ENCODE measurements at regions not wholly inside any gene's neighbourhood (a gene's known extent, or its start where the extent isn't known, plus 50 kb on each side); places are given as distances from the start of the nearest gene placed in this dataset.
A peak's percentile ranks its signal among the peaks of the same experiment; 100 is the strongest.

DNA sequence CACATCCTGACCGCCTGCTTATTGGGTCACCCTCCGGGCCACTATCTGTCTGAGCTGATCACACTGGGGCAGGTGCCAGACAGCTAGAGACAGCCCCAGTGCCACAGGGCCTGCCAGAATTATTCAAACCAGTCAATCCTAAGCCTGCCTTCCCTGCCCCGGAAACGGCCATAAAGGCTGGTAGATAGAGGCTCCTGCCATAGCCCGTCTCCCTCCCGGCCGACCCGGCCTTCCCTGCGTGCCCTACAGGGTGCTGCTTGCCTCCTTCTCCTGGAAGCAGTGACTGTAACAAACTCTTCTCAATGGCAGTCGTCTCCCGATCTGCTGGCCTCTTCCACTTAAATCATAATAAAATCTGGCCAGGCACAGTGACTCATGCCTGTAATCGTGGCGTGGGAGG, 158.6 kb upstream of the SOX1 start:
- peaks cover 7% of the 10 kb centered on the region for H3K27me3 ChIP-seq
- no peaks in the 10 kb centered on the region for H3K9me3 ChIP-seq
- DNase-seq (ENCODE audit: low spot score in 2 of 2): peak in 1 of 2 donors; percentile 71
- no peaks in the 10 kb centered on the region for H3K4me1 ChIP-seq
- H3K36me3 ChIP-seq: no peaks in the 10 kb centered on the region
- no peak overlapping the region for H3K27ac ChIP-seq
- no peak overlapping the region for H3K4me3 ChIP-seq
- WGBS: 77% methylated on average over 13 of the region's 13 CpGs
- TF ChIP-seq, protein P1, sequence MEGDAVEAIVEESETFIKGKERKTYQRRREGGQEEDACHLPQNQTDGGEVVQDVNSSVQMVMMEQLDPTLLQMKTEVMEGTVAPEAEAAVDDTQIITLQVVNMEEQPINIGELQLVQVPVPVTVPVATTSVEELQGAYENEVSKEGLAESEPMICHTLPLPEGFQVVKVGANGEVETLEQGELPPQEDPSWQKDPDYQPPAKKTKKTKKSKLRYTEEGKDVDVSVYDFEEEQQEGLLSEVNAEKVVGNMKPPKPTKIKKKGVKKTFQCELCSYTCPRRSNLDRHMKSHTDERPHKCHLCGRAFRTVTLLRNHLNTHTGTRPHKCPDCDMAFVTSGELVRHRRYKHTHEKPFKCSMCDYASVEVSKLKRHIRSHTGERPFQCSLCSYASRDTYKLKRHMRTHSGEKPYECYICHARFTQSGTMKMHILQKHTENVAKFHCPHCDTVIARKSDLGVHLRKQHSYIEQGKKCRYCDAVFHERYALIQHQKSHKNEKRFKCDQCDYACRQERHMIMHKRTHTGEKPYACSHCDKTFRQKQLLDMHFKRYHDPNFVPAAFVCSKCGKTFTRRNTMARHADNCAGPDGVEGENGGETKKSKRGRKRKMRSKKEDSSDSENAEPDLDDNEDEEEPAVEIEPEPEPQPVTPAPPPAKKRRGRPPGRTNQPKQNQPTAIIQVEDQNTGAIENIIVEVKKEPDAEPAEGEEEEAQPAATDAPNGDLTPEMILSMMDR (IDR thresholded peaks at IDR 0.05): no peak
- TF ChIP-seq EP300 (IDR thresholded peaks at IDR 0.05): no peak
- no peak for TF ChIP-seq POLR2A (IDR thresholded peaks at IDR 0.05)
- TF ChIP-seq POLR2AphosphoS5 (IDR thresholded peaks at IDR 0.05): no peak

DNA sequence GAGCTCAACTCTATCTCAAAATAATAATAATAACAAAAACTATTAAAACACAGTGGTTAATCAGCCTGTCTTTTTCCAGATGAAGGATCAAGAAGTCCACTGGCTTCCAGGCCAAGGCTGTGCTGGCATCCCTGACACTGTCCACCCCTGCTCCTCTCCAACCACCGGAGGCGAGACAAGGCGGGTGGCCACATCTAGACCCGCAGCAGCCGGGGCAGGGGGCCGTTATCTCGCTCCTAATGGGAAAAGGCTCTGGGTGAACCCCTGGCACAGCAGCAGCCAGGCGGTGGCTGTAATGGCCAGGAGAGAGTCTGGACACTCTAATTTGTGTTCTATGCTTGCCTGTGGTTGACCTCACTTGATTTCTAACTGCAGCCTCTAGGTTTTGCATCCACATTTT, 158.0 kb upstream of the SOX1 start:
- H3K36me3 ChIP-seq: no peaks in the 10 kb centered on the region
- peak in 1 of 2 donors; percentile 71 for DNase-seq (ENCODE audit: low spot score in 2 of 2)
- no peaks in the 10 kb centered on the region for H3K9me3 ChIP-seq
- no peak for TF ChIP-seq POLR2AphosphoS5 (IDR thresholded peaks at IDR 0.05)
- TF ChIP-seq EP300 (IDR thresholded peaks at IDR 0.05): no peak
- TF ChIP-seq, protein P1 (IDR thresholded peaks at IDR 0.05): no peak
- no peak for TF ChIP-seq POLR2A (IDR thresholded peaks at IDR 0.05)
- H3K27ac ChIP-seq: no peak overlapping the region
- no peak overlapping the region for H3K4me3 ChIP-seq
- peaks cover 7% of the 10 kb centered on the region for H3K27me3 ChIP-seq
- H3K4me1 ChIP-seq: no peaks in the 10 kb centered on the region
- 91% methylated on average over 6 of the region's 8 CpGs for WGBS

DNA sequence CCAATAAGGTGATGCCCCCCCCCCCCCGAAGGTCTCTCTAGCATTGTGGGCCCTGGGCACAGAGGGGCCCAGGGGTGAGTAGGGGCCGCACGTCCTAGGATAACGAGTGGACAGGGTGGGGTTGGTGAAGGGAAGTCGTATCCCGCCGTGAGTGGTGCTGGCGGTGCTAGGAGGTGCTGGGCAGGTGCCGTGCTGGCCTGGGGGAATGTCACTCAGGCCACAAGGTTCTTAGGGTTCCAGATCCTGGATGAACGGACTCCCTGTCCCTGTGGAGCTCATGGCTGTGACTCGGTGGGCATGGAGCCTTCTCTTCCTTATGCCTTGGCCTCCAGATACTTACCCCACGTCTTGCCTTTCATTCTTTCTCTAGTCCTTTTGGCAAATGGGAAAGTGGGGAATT, 157.4 kb upstream of the SOX1 start:
- TF ChIP-seq POLR2AphosphoS5 (IDR thresholded peaks at IDR 0.05) (no peak), POLR2A (IDR thresholded peaks at IDR 0.05) (no peak), EP300 (IDR thresholded peaks at IDR 0.05) (no peak)
- TF ChIP-seq, protein P1 (IDR thresholded peaks at IDR 0.05): no peak
- DNase-seq (ENCODE audit: low spot score in 2 of 2): peak in 1 of 2 donors; percentile 60
- no peak overlapping the region for H3K27ac ChIP-seq
- no peaks in the 10 kb centered on the region for H3K4me1 ChIP-seq
- WGBS: 91% methylated on average over 12 of the region's 12 CpGs
- H3K36me3 ChIP-seq: no peaks in the 10 kb centered on the region
- H3K9me3 ChIP-seq: no peaks in the 10 kb centered on the region
- no peak overlapping the region for H3K4me3 ChIP-seq
- peaks cover 7% of the 10 kb centered on the region for H3K27me3 ChIP-seq

DNA sequence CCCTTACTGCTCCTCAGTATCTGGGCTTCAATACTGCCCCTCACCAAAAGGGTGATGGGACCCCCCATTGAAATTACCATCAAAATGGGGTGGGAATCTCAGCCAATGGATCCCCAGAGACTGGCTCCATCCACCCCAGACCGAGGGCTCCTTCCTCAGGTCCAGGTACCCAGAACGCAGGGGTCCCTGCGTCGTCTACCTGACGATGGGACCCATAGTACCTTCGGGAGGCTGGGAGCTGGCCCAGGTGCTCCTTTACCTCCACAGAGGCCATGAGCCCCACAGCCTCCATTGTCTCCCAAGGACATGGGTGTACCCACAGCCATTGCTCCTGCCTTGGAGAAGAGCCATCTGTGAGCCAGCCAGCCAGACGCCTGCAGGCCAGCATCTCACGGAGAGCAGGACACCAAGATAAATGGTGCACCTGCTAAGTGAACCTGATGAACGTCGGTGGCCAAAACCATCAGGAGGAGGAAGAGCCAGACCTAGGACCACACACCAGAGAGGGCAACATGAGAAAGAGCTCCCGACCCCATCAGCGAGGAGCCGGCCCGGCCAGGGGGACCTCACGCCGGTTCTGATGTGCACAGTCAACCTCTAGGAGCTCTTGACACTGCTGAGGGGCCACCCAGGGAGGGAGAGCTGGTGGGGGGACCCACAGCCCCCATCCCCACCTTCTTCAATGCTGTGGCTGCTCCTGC, 156.8 kb upstream of the SOX1 start:
- DNase-seq (ENCODE audit: low spot score in 2 of 2): peak in 1 of 2 donors; percentile 67
- TF ChIP-seq POLR2AphosphoS5 (IDR thresholded peaks at IDR 0.05): no peak
- no peak for TF ChIP-seq POLR2A (IDR thresholded peaks at IDR 0.05)
- no peak for TF ChIP-seq EP300 (IDR thresholded peaks at IDR 0.05)
- TF ChIP-seq, protein P1 (IDR thresholded peaks at IDR 0.05): no peak
- no peaks in the 10 kb centered on the region for H3K9me3 ChIP-seq
- H3K4me1 ChIP-seq: no peaks in the 10 kb centered on the region
- no peak overlapping the region for H3K4me3 ChIP-seq
- H3K27me3 ChIP-seq: peaks cover 7% of the 10 kb centered on the region
- H3K27ac ChIP-seq: no peak overlapping the region
- H3K36me3 ChIP-seq: no peaks in the 10 kb centered on the region
- 91% methylated on average over 8 of the region's 16 CpGs for WGBS

DNA sequence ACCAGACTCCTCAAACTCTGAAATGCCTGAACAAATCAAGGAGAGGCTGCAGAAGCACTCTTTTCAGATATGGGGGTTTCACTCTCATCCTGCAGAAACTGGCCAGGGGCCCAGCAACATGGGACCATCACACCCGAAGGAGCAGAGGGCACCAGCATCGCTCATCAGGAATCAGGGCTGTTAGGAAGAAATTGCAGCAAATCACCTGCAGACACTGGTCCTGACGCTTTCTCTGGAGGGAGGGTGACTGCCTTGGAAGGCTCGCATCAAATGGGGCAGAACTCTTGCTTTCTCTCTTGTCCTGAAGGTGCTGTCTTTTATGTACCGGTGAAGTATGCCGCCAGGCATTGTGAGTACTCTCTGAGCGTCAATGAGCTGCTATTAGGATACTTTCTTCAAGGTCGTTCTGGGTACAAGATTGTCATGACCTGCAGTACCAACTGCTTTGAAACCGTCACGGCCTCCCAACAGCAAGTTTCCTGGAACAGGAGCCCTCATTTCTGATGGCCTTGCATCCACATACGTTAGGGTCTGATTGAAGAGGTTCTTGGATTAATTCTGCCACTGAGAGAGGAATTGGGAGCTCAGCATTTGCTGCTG, 155.7 kb upstream of the SOX1 start:
- H3K9me3 ChIP-seq: no peaks in the 10 kb centered on the region
- peaks cover 7% of the 10 kb centered on the region for H3K27me3 ChIP-seq
- no peak overlapping the region for H3K4me3 ChIP-seq
- H3K4me1 ChIP-seq: no peaks in the 10 kb centered on the region
- no peak for TF ChIP-seq EP300 (IDR thresholded peaks at IDR 0.05)
- TF ChIP-seq, protein P1 (IDR thresholded peaks at IDR 0.05): no peak
- no peak for TF ChIP-seq POLR2AphosphoS5 (IDR thresholded peaks at IDR 0.05)
- TF ChIP-seq POLR2A (IDR thresholded peaks at IDR 0.05): no peak
- 89% methylated on average over 9 of the region's 11 CpGs for WGBS
- no peak overlapping the region for H3K27ac ChIP-seq
- peak in 1 of 2 donors; percentile 45 for DNase-seq (ENCODE audit: low spot score in 2 of 2)
- no peaks in the 10 kb centered on the region for H3K36me3 ChIP-seq

All from suprapubic skin (tissue), 4 donors.